GM18868 (cell line): ENCODE measurements at regions not wholly inside any gene's neighbourhood (a gene's known extent, or its start where the extent isn't known, plus 50 kb on each side); places are given as distances from the start of the nearest gene placed in this dataset.
"Not testable (repeated sequence)": the region's sequence is repeated elsewhere in the genome, so short reads cannot be mapped to it uniquely, and the experiment has no call there.

Experiments
- ATAC-seq: cut with Tn5 transposase; IDR thresholded peaks from one replicate; pipeline ENCODE4 v1.9.1; 2021; ENCODE audit warnings: mild to moderate bottlenecking, moderate library complexity; ENCODE audit not compliant: unreplicated experiment

- no peak for ATAC-seq
Measured at GRCh38 chr5:125611541-125611940, 811.7 kb upstream of the GRAMD2B start.

DNA sequence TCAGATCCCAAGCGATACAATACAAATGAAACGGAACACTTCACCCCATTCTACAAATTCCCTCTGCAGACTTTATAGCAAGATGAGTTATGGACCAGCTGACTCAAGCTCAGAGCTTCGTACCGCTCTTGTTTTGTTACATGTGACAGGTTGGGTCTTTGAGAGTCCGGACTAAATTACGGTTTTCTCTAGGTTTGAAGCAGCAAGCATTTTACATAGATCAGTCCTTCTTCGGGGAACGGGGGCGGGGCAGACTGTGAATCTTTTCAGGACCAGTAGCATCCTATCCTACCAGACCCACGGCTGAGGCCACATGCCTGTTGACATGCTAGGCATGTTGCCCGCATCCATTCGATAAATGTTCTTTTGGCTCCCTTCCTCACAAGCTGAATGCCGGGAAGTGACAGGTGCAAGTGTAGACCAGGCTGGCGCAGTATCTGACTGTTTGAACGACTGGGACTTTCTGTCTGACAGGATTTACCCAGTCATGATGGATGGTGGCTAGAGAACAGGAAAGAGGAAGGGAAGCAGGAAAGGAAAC is 811.0 kb upstream of the GRAMD2B start:
- ATAC-seq = no peak

- no peak for ATAC-seq
Measured at GRCh38 chr5:125612776-125613175, 810.4 kb upstream of the GRAMD2B start.

DNA sequence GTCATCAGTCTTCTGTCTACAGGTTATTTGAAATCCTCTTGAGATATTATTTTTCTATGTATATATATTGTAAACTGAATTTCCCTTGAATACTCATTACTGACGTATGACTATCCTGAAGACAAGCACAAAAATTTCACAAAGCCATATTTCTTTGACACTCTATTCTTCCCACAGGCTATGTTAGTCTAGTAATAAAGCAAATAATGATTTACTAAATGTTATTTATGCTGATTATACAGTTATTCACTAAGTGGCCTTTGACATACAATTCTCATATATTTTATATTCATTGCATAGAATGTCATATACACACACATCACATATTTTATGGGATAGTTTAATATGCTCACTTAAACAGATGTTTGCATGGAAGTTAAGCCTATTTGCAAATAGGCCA is 793.0 kb upstream of the GRAMD2B start:
- ATAC-seq = no peak

DNA sequence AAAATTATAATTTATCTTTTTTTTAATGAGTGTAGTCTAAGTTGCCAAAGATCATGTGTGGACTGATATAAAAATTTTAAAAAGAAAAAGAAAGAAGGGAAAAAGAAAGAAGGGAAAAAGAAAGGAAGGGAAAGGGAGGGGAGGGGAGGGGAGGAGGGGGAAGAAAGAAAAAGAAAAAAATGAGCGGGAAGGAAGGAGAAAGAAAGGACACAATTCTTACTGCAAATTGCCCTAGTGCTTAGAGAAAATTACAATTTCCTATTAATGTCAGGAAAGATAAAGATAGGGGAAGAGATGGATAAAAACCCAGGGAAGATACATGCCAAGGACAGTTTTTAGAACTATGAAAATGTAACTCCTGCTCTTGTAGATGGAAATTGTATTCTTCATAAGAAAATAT is 789.7 kb upstream of the GRAMD2B start:
- ATAC-seq = no peak

GRCh38 chr5:125634216-125634835 is 788.9 kb upstream of the GRAMD2B start:
- ATAC-seq = no peak

- no peak for ATAC-seq
Measured at GRCh38 chr5:125639858-125640257, 783.4 kb upstream of the GRAMD2B start.

DNA sequence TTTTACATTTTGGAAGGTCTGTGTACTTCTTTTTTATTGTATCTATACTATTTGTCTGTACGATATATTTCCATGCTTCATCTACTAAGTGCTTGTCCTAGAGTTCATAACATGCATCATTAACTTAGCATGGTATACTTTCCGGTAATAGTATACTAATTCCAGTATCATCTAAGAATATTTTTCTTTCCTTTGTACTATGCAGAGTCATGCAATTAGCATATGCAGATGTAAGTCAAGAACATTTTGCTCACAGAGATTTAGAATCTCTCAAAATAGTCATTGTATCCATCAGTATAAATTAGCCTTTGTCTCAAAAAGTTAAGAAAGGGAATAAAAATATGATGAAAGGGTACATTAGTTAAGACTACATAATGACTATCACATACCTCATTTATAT is 770.4 kb upstream of the GRAMD2B start:
- no peak for ATAC-seq

- ATAC-seq = no peak
Measured at GRCh38 chr5:125654392-125654791, 768.8 kb upstream of the GRAMD2B start.

DNA sequence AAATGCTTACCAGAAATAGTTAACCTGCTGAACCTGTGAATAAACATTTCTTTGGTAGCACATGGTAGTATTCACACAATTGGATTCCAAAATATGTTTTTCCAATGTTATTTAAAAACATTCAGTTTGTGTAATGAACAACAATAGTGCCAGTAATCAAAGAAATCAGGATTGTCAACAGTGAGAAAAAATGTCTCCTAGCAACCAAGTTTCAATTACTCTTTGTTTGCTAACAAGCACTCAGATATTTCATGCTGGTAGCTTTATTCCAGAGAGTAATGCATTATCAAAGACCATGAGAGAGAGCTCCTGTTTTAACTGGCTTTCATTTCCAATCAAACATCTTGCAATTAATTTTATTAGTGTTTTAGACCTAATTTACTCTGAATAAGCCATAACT is 768.1 kb upstream of the GRAMD2B start:
- no peak for ATAC-seq

- ATAC-seq = no peak
Measured at GRCh38 chr5:125657936-125658335, 765.3 kb upstream of the GRAMD2B start.

DNA sequence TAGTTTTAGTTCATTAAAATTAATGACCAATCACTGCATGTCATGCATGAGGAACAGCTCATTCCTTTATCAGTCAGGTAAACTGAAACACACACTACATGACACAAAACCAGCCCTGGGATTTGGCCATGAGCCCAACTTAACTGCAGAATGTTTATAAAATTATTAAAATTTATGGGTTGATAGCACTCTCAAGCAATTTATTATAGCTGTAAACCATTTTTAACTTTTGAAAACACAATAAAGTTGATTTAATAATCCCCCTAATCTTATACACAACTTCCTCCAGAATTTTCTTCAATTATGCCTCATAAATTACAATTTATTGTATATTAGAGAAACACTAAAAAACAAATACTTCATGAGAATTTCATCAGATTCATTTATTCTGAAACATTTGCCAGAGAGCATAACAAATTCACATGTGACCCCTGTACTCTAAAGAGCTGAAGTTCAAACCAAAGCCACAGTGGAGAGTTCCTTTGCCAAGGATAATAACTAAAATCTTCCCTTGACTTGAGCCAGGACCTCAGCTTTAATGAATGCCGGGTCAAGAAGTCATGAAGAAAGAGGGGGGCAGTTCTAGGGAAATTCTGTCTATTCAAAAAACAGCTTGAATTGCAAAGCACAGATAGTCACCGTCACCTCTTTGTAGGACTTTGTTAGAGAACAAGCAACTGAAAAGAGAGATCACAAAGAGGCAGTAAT is 763.7 kb upstream of the GRAMD2B start:
- ATAC-seq = no peak

GRCh38 chr5:125660231-125660895 is 762.8 kb upstream of the GRAMD2B start:
- ATAC-seq = no peak

- no peak for ATAC-seq
Measured at GRCh38 chr5:125661584-125661983, 761.6 kb upstream of the GRAMD2B start.

- no peak for ATAC-seq
Measured at GRCh38 chr5:125668884-125669283, 754.3 kb upstream of the GRAMD2B start.

DNA sequence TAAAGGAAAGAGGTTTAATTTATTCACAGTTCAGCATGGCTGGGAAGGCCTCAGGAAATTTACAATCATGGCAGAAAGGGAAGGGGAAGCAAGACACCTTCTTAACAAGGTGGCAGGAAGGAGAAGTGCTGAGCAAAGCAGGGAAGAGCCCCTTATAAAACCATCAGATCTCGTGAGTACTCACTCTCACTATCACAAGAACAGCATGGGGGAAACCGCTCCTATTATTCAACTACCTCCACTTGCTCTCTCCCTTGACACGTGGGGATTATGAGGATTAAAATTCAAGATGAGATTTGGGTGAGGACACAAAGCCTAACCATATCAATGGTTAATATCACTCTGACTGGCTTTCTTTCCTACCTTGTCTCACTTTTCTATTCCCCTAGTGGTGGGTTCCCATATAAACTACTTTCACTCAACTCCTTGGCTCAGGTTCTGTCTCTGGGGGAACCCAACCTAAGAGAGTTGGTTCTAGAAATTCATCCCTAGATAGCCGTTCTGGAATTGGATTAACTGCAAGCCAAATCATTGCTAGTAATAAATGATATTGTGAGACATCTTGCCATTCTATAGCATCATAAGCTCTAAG is 749.8 kb upstream of the GRAMD2B start:
- ATAC-seq = no peak

GRCh38 chr5:125679522-125679921 is 743.7 kb upstream of the GRAMD2B start:
- ATAC-seq = no peak

DNA sequence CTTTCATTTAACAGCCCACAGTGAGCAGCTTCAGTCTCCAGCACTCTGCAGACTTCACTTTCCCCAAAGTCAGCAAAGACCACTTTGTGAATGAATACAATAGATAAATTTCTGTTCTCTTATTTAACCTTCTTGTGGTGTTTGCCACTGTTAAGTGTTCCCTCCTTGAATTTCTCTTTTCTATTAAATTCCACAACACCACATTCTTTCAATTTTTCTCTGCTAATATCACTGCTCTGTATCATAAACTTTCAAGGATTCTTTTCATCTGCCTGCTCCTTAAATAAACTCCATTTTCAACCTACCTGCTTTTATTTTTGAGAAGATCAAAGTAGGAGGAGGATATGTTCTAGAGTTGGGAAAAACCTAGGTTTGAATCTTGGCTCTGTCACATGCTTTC is 739.5 kb upstream of the GRAMD2B start:
- ATAC-seq = no peak

DNA sequence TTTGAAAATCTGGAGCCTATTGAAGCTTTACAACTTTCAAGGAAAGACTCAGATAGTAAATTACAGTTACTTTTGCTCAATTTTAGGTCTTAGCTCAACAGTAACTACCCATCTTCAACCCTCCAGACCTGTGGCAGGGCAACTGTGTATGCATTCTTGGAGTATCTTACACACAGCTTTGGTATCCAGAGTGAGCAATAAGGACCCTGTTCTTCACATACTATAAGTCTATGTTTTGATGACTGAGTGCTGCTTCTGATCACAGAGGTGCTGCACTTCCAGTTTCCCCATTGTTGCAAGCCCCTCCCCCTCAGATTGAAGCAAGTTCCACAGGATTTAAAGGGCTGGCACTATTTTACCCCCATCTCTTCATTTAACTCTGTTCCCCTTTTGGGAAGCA is 737.4 kb upstream of the GRAMD2B start:
- ATAC-seq = no peak

DNA sequence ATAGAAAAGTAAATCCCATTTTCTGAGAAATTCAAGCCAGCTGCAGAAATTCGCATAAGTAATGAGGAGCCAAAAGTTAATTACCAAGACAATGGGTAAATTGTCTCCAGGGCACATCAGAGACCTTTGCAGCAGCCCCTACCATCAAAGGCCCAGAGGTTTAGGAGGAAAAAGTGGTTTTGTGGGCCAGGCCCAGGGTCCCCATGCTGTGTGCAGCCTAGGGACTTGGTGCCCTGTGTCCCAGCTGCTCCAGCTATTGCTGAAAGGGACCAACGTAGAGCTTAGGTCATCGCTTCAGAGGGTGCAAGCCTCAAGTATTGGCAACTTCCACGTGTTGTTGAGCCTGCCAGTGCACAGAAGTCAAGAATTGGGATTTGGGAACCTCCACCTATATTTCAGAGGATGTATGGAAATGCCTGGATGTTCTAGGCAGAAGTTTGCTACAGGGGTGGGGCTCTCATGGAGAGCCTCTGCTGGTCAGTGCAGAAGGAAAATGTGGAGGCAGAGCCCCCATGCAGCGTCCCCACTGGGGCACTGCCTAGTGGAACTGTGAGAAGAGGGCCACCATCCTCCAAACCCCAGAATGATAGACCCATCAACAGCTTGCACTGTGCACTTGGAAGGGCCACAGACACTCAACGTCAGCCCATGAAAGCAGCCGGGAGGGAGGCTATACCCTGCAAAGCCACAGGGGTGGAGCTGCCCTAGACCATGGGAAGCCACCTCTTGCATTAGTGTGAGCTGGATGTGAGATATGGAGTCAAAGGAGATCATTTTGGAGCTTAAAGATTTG is 731.3 kb upstream of the GRAMD2B start:
- ATAC-seq = not testable (repeated sequence)
